Central memory CD8-positive, alpha-beta T cell (primary cell): ENCODE measurements at regions not wholly inside any gene's neighbourhood (a gene's known extent, or its start where the extent isn't known, plus 50 kb on each side); places are given as distances from the start of the nearest gene placed in this dataset.

Experiments used
- ATAC-seq: fragments of 150-1000 bp; cut with Tn5 transposase; replicated peaks from 2 replicates; pipeline ENCODE4 v1.10.0; 2022; ENCODE audit warnings: mild to moderate bottlenecking, moderate FRiP score, moderate number of reproducible peaks; ENCODE audit not compliant: poor library complexity, severe bottlenecking; ENCODE audit errors: extremely low read depth
- DNase-seq, 2 donors: peaks; one replicate each; pipeline ENCODE4 v3.0.0; 2021; ENCODE audit warnings: low spot score in 2 of 2
- H3K27ac Mint-ChIP-seq: one replicate; pipeline ENCODE4 v1.8.0; 2022; ENCODE audit warnings: low read depth, mild to moderate bottlenecking, moderate library complexity, mixed read lengths
- H3K27me3 Mint-ChIP-seq: one replicate; pipeline ENCODE4 v1.8.0; 2022; ENCODE audit warnings: mixed read lengths
- H3K36me3 Mint-ChIP-seq: one replicate; pipeline ENCODE4 v1.8.0; 2022; ENCODE audit warnings: mild to moderate bottlenecking, moderate library complexity, mixed read lengths; ENCODE audit not compliant: insufficient read depth
- H3K4me1 Mint-ChIP-seq: one replicate; pipeline ENCODE4 v1.8.0; 2022; ENCODE audit warnings: mixed read lengths
- H3K4me3 Mint-ChIP-seq: one replicate; pipeline ENCODE4 v1.8.0; 2022; ENCODE audit warnings: mild to moderate bottlenecking, moderate library complexity, mixed read lengths
- H3K9me3 Mint-ChIP-seq: one replicate; pipeline ENCODE4 v1.8.0; 2022; ENCODE audit warnings: mixed read lengths

- Mint-ChIP-seq H3K36me3 (no peaks in the 10 kb centered on the region), H3K27ac (no peak overlapping the region), H3K4me1 (no peaks in the 10 kb centered on the region), H3K4me3 (no peak overlapping the region), H3K27me3 (peaks cover 40% of the 10 kb centered on the region), H3K9me3 (peaks cover 10% of the 10 kb centered on the region)
- ATAC-seq (no peak), DNase-seq (no peak)
Measured at GRCh38 chr10:128233422-128233821, 107.2 kb upstream of the MKI67 start.

GRCh38 chr10:128237710-128238109, 111.5 kb upstream of the MKI67 start:
- Mint-ChIP-seq H3K4me1 (no peaks in the 10 kb centered on the region), H3K4me3 (no peak overlapping the region), H3K36me3 (no peaks in the 10 kb centered on the region), H3K27ac (no peak overlapping the region), H3K27me3 (peaks cover 15% of the 10 kb centered on the region), H3K9me3 (peaks cover 10% of the 10 kb centered on the region)
- DNase-seq = no peak
- no peak for ATAC-seq

GRCh38 chr10:128241023-128241422, 114.8 kb upstream of the MKI67 start:
- ATAC-seq = no peak
- Mint-ChIP-seq H3K27ac (no peak overlapping the region), H3K4me1 (no peaks in the 10 kb centered on the region), H3K9me3 (no peaks in the 10 kb centered on the region), H3K4me3 (no peak overlapping the region), H3K36me3 (no peaks in the 10 kb centered on the region), H3K27me3 (no peaks in the 10 kb centered on the region)
- DNase-seq = no peak

GRCh38 chr10:128242641-128243040, 116.4 kb upstream of the MKI67 start:
- DNase-seq (no peak), ATAC-seq (no peak)
- H3K4me1 Mint-ChIP-seq = no peaks in the 10 kb centered on the region
- H3K27me3 Mint-ChIP-seq = no peaks in the 10 kb centered on the region
- H3K36me3 Mint-ChIP-seq = no peaks in the 10 kb centered on the region
- no peaks in the 10 kb centered on the region for H3K9me3 Mint-ChIP-seq
- no peak overlapping the region for H3K27ac Mint-ChIP-seq
- no peak overlapping the region for H3K4me3 Mint-ChIP-seq

- DNase-seq = no peak
- H3K4me3 Mint-ChIP-seq = no peak overlapping the region
- no peaks in the 10 kb centered on the region for H3K36me3 Mint-ChIP-seq
- H3K4me1 Mint-ChIP-seq = no peaks in the 10 kb centered on the region
- ATAC-seq = no peak
- H3K27ac Mint-ChIP-seq = no peak overlapping the region
- no peaks in the 10 kb centered on the region for H3K27me3 Mint-ChIP-seq
- no peaks in the 10 kb centered on the region for H3K9me3 Mint-ChIP-seq
Measured at GRCh38 chr10:128245026-128245425, 118.8 kb upstream of the MKI67 start.

GRCh38 chr10:128247576-128247975, 121.4 kb upstream of the MKI67 start:
- Mint-ChIP-seq H3K27ac (no peak overlapping the region), H3K4me3 (no peak overlapping the region), H3K4me1 (no peaks in the 10 kb centered on the region), H3K36me3 (no peaks in the 10 kb centered on the region), H3K27me3 (no peaks in the 10 kb centered on the region), H3K9me3 (no peaks in the 10 kb centered on the region)
- no peak for DNase-seq
- no peak for ATAC-seq

GRCh38 chr10:128254476-128254875, 128.3 kb upstream of the MKI67 start:
- no peaks in the 10 kb centered on the region for H3K9me3 Mint-ChIP-seq
- no peak overlapping the region for H3K27ac Mint-ChIP-seq
- H3K4me1 Mint-ChIP-seq = no peaks in the 10 kb centered on the region
- H3K27me3 Mint-ChIP-seq = peaks cover 22% of the 10 kb centered on the region
- H3K36me3 Mint-ChIP-seq = no peaks in the 10 kb centered on the region
- no peak for ATAC-seq
- H3K4me3 Mint-ChIP-seq = no peak overlapping the region
- DNase-seq = no peak

- Mint-ChIP-seq H3K27ac (no peak overlapping the region), H3K9me3 (no peaks in the 10 kb centered on the region), H3K4me3 (no peak overlapping the region), H3K4me1 (no peaks in the 10 kb centered on the region), H3K36me3 (no peaks in the 10 kb centered on the region), H3K27me3 (peaks cover 36% of the 10 kb centered on the region)
- DNase-seq (no peak), ATAC-seq (no peak)
Measured at GRCh38 chr10:128257428-128257827, 131.2 kb upstream of the MKI67 start.

GRCh38 chr10:128258421-128258976, 132.3 kb upstream of the MKI67 start:
- no peak for DNase-seq
- no peaks in the 10 kb centered on the region for H3K36me3 Mint-ChIP-seq
- peaks cover 47% of the 10 kb centered on the region for H3K27me3 Mint-ChIP-seq
- no peak for ATAC-seq
- no peak overlapping the region for H3K27ac Mint-ChIP-seq
- H3K4me1 Mint-ChIP-seq = no peaks in the 10 kb centered on the region
- H3K9me3 Mint-ChIP-seq = no peaks in the 10 kb centered on the region
- no peak overlapping the region for H3K4me3 Mint-ChIP-seq

GRCh38 chr10:128263891-128264688, 137.9 kb upstream of the MKI67 start:
- DNase-seq (no peak), ATAC-seq (no peak)
- Mint-ChIP-seq H3K27ac (no peak overlapping the region), H3K4me3 (no peak overlapping the region), H3K4me1 (no peaks in the 10 kb centered on the region), H3K27me3 (peaks cover 63% of the 10 kb centered on the region), H3K36me3 (peaks cover 1% of the 10 kb centered on the region), H3K9me3 (no peaks in the 10 kb centered on the region)

GRCh38 chr10:128265596-128265995, 139.4 kb upstream of the MKI67 start:
- no peak overlapping the region for H3K27ac Mint-ChIP-seq
- DNase-seq (no peak), ATAC-seq (no peak)
- H3K27me3 Mint-ChIP-seq = peaks cover 78% of the 10 kb centered on the region
- H3K4me1 Mint-ChIP-seq = no peaks in the 10 kb centered on the region
- no peak overlapping the region for H3K4me3 Mint-ChIP-seq
- H3K36me3 Mint-ChIP-seq = peaks cover 1% of the 10 kb centered on the region
- no peaks in the 10 kb centered on the region for H3K9me3 Mint-ChIP-seq

- H3K4me3 Mint-ChIP-seq = no peak overlapping the region
- no peak for ATAC-seq
- H3K27me3 Mint-ChIP-seq = peaks cover 82% of the 10 kb centered on the region
- H3K4me1 Mint-ChIP-seq = no peaks in the 10 kb centered on the region
- DNase-seq = no peak
- no peak overlapping the region for H3K27ac Mint-ChIP-seq
- H3K9me3 Mint-ChIP-seq = no peaks in the 10 kb centered on the region
- H3K36me3 Mint-ChIP-seq = peaks cover 1% of the 10 kb centered on the region
Measured at GRCh38 chr10:128267581-128267980, 141.4 kb upstream of the MKI67 start.

- H3K4me3 Mint-ChIP-seq = no peak overlapping the region
- H3K36me3 Mint-ChIP-seq = peaks cover 1% of the 10 kb centered on the region
- H3K9me3 Mint-ChIP-seq = no peaks in the 10 kb centered on the region
- ATAC-seq = no peak
- no peaks in the 10 kb centered on the region for H3K4me1 Mint-ChIP-seq
- H3K27ac Mint-ChIP-seq = no peak overlapping the region
- peaks cover 82% of the 10 kb centered on the region for H3K27me3 Mint-ChIP-seq
- DNase-seq = no peak
Measured at GRCh38 chr10:128268015-128268722, 141.9 kb upstream of the MKI67 start.
